Neural progenitor cell (in vitro differentiated cells): ENCODE measurements at regions not wholly inside any gene's neighbourhood (a gene's known extent, or its start where the extent isn't known, plus 50 kb on each side); places are given as distances from the start of the nearest gene placed in this dataset.

Experiments
- DNase-seq: peaks from one replicate; pipeline ENCODE4 v3.0.0-alpha.2; 2016; ENCODE audit warnings: low spot score
- H2AFZ ChIP-seq: fragments of 200-600 bp; sonication (generic); replicated peaks from 2 replicates; pipeline ENCODE4 v1.6.1; 2016; ENCODE audit warnings: antibody characterized with exemption
- H3F3A ChIP-seq: fragments of 200-600 bp; sonication (generic); 2 replicates; pipeline ENCODE4 v1.6.1; 2016; ENCODE audit warnings: antibody characterized with exemption, low read depth
- H3K27ac ChIP-seq: fragments of 200-600 bp; sonication (generic); 2 replicates; pipeline ENCODE4 v1.5.1; 2016; ENCODE audit warnings: mild to moderate bottlenecking
- H3K27me3 ChIP-seq: fragments of 200-600 bp; sonication (generic); 2 replicates; pipeline ENCODE4 v1.6.1; 2016; ENCODE audit warnings: mild to moderate bottlenecking, moderate library complexity
- H3K36me3 ChIP-seq: fragments of 200-600 bp; sonication (generic); 2 replicates; pipeline ENCODE4 v1.5.1; 2016
- H3K4me1 ChIP-seq: fragments of 200-600 bp; sonication (generic); 2 replicates; pipeline ENCODE4 v1.6.1; 2016; ENCODE audit warnings: mixed run types
- H3K4me2 ChIP-seq: fragments of 200-600 bp; sonication (generic); 2 replicates; pipeline ENCODE4 v1.6.1; 2016
- H3K4me3 ChIP-seq: fragments of 200-600 bp; sonication (generic); 2 replicates; pipeline ENCODE4 v1.5.1; 2016
- H3K79me2 ChIP-seq: fragments of 200-600 bp; sonication (generic); 2 replicates; pipeline ENCODE4 v1.6.1; 2016; ENCODE audit warnings: low read depth
- H3K9ac ChIP-seq: fragments of 200-600 bp; sonication (generic); 2 replicates; pipeline ENCODE4 v1.6.1; 2016
- H3K9me3 ChIP-seq: fragments of 200-600 bp; sonication (generic); 2 replicates; pipeline ENCODE4 v1.5.1; 2016; ENCODE audit warnings: low read depth
- H4K20me1 ChIP-seq: fragments of 200-600 bp; sonication (generic); 2 replicates; pipeline ENCODE4 v1.6.1; 2016; ENCODE audit warnings: low read depth
- H3K27ac Mint-ChIP-seq: 3 replicates; pipeline ENCODE4 v1.8.0; 2021; ENCODE audit warnings: mixed read lengths
- H3K27me3 Mint-ChIP-seq: 2 replicates; pipeline ENCODE4 v1.8.0; 2022; ENCODE audit warnings: low read depth, mild to moderate bottlenecking, inconsistent platforms, moderate library complexity, mixed read lengths; ENCODE audit not compliant: insufficient read depth
- H3K36me3 Mint-ChIP-seq: 3 replicates; pipeline ENCODE4 v1.8.0; 2021; ENCODE audit warnings: mixed read lengths
- H3K4me1 Mint-ChIP-seq: 3 replicates; pipeline ENCODE4 v1.8.0; 2021; ENCODE audit warnings: mixed read lengths
- H3K4me3 Mint-ChIP-seq: 3 replicates; pipeline ENCODE4 v1.8.0; 2021; ENCODE audit warnings: mild to moderate bottlenecking, moderate library complexity, mixed read lengths
- H3K9me3 Mint-ChIP-seq: 3 replicates; pipeline ENCODE4 v1.8.0; 2020; ENCODE audit warnings: mixed read lengths
- EZH2 ChIP-seq: fragments of 200-600 bp; sonication (generic); IDR thresholded peaks from 2 replicates; pipeline ENCODE4 v1.6.1; 2017; ENCODE audit warnings: antibody characterized with exemption, mild to moderate bottlenecking, moderate library complexity
- EZH2phosphoT487 ChIP-seq: fragments of 200-600 bp; sonication (generic); IDR thresholded peaks from 2 replicates; pipeline ENCODE4 v1.6.1; 2017; ENCODE audit warnings: antibody characterized with exemption
- TF ChIP-seq, protein P1 (sequence below): fragments of 200-600 bp; sonication (generic); IDR thresholded peaks from 2 replicates; pipeline ENCODE4 v1.5.1; 2017; ENCODE audit warnings: antibody characterized with exemption, mild to moderate bottlenecking

DNA sequence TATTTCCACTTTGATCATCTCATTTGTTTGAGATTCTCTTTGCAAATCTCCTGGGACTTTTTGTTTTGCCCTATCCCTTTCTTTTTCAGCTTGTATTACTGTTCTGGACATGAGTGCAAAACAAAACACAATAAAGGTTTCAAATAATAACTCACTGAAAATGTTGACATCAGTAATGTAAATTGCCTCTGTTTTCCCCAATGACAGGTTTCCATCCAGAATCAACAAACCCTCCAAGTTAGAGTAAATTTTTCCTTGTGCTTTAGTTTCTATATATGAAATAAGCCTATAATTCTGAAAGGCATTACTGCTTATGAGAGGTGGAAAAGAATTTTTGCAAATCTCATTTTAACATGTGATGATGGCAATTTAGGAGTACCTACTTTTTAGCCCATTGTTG is 187.0 kb upstream of the ANO3 start:
- H3K9me3 Mint-ChIP-seq, result no peaks in the 10 kb centered on the region

DNA sequence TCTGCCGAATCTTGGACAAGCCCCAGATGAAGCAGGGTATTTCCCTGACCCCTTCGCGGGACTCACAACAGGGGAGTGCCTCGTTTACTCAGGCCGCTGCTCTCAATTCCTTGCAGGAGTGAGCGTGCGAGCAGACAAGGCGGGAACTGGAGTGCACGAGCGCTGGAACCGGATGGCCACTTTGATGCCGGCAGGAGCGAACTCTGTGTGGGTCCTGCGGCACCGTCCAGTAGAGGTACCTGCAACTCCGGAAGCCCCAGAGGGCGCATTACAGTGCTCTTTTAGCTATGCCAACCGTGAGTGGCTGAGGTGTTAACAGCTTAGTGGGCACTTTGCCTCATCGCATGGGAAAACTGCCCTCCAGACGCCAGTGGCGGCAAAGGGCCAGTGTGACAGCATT is 182.3 kb upstream of the ANO3 start:
- no peaks in the 10 kb centered on the region for H3K9me3 ChIP-seq
- H3K27ac ChIP-seq, result no peak overlapping the region
- TF ChIP-seq EZH2phosphoT487, result no peak
- no peaks in the 10 kb centered on the region for H3K4me1 Mint-ChIP-seq
- no peaks in the 10 kb centered on the region for H3K36me3 ChIP-seq
- no peaks in the 10 kb centered on the region for H4K20me1 ChIP-seq
- no peak for DNase-seq
- no peak overlapping the region for H3K27ac Mint-ChIP-seq
- no peak overlapping the region for H3K4me3 Mint-ChIP-seq
- no peak overlapping the region for H3K9ac ChIP-seq
- H3K4me2 ChIP-seq, result no peak overlapping the region
- H3K27me3 Mint-ChIP-seq, result no peaks in the 10 kb centered on the region
- H3K9me3 Mint-ChIP-seq, result no peaks in the 10 kb centered on the region
- H2AFZ ChIP-seq, result no peak overlapping the region
- no peak overlapping the region for H3K4me3 ChIP-seq
- no peaks in the 10 kb centered on the region for H3K27me3 ChIP-seq
- no peaks in the 10 kb centered on the region for H3K79me2 ChIP-seq
- H3K36me3 Mint-ChIP-seq, result no peaks in the 10 kb centered on the region
- H3K4me1 ChIP-seq, result no peaks in the 10 kb centered on the region
- H3F3A ChIP-seq, result no peaks in the 10 kb centered on the region

More for the DNA sequence above, 187.0 kb upstream of the ANO3 start:
- Histone ChIP-seq H3K27ac (no peak overlapping the region), H3K4me1 (no peaks in the 10 kb centered on the region), H3K4me3 (no peak overlapping the region), H3K79me2 (no peaks in the 10 kb centered on the region), H3K36me3 (no peaks in the 10 kb centered on the region), H3K9ac (no peak overlapping the region), H3F3A (no peaks in the 10 kb centered on the region), H3K4me2 (no peak overlapping the region), H3K9me3 (no peaks in the 10 kb centered on the region), H2AFZ (no peak overlapping the region), H3K27me3 (no peaks in the 10 kb centered on the region), H4K20me1 (no peaks in the 10 kb centered on the region)
- Mint-ChIP-seq H3K27ac (no peak overlapping the region), H3K4me3 (no peak overlapping the region), H3K4me1 (no peaks in the 10 kb centered on the region), H3K36me3 (no peaks in the 10 kb centered on the region), H3K27me3 (no peaks in the 10 kb centered on the region)
- no peak for DNase-seq
- TF ChIP-seq EZH2phosphoT487 (no peak), EZH2 (no peak)
- TF ChIP-seq, protein P1, sequence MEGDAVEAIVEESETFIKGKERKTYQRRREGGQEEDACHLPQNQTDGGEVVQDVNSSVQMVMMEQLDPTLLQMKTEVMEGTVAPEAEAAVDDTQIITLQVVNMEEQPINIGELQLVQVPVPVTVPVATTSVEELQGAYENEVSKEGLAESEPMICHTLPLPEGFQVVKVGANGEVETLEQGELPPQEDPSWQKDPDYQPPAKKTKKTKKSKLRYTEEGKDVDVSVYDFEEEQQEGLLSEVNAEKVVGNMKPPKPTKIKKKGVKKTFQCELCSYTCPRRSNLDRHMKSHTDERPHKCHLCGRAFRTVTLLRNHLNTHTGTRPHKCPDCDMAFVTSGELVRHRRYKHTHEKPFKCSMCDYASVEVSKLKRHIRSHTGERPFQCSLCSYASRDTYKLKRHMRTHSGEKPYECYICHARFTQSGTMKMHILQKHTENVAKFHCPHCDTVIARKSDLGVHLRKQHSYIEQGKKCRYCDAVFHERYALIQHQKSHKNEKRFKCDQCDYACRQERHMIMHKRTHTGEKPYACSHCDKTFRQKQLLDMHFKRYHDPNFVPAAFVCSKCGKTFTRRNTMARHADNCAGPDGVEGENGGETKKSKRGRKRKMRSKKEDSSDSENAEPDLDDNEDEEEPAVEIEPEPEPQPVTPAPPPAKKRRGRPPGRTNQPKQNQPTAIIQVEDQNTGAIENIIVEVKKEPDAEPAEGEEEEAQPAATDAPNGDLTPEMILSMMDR, result no peak

- Histone ChIP-seq H3K27ac (no peak overlapping the region), H3K27me3 (no peaks in the 10 kb centered on the region), H2AFZ (no peak overlapping the region), H3K9ac (no peak overlapping the region), H3K4me1 (no peaks in the 10 kb centered on the region), H3K36me3 (no peaks in the 10 kb centered on the region), H4K20me1 (no peaks in the 10 kb centered on the region), H3K4me2 (no peak overlapping the region), H3K4me3 (no peak overlapping the region), H3K79me2 (no peaks in the 10 kb centered on the region), H3F3A (no peaks in the 10 kb centered on the region), H3K9me3 (no peaks in the 10 kb centered on the region)
- DNase-seq, result no peak
- H3K27me3 Mint-ChIP-seq, result no peaks in the 10 kb centered on the region
- H3K4me1 Mint-ChIP-seq, result no peaks in the 10 kb centered on the region
- H3K27ac Mint-ChIP-seq, result no peak overlapping the region
- H3K36me3 Mint-ChIP-seq, result no peaks in the 10 kb centered on the region
- H3K4me3 Mint-ChIP-seq, result no peak overlapping the region
- no peaks in the 10 kb centered on the region for H3K9me3 Mint-ChIP-seq
- TF ChIP-seq EZH2, result no peak
- TF ChIP-seq EZH2phosphoT487, result no peak
- TF ChIP-seq, protein P1, result no peak
Measured at GRCh38 chr11:26150031-26150430, 181.9 kb upstream of the ANO3 start.

DNA sequence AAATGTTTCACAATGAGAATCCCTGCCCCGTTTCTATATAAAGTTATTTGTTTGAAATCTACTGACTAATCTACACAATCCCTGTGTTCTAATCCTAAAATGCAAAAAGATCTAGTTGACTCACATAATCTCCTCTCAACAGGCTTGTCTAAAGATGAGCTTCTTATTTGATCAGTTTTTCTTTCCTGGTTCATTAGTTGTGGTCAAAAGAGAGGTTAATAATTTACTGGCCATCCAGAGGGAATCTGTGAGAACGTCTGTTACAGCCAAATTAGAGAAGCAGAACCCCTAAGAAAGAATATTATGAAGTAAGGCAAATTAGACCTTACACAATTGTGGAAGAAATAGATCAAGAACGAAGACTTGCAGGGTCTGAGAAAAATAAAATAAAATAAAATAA is 173.7 kb upstream of the ANO3 start:
- no peaks in the 10 kb centered on the region for H3K9me3 Mint-ChIP-seq
- no peaks in the 10 kb centered on the region for H3K9me3 ChIP-seq
- H3K79me2 ChIP-seq, result no peaks in the 10 kb centered on the region
- no peaks in the 10 kb centered on the region for H3K4me1 Mint-ChIP-seq
- no peaks in the 10 kb centered on the region for H3K4me1 ChIP-seq
- H3K27me3 Mint-ChIP-seq, result no peaks in the 10 kb centered on the region
- no peak overlapping the region for H3K9ac ChIP-seq
- H3K36me3 Mint-ChIP-seq, result no peaks in the 10 kb centered on the region
- H3K27ac Mint-ChIP-seq, result no peak overlapping the region
- no peak overlapping the region for H2AFZ ChIP-seq
- no peak overlapping the region for H3K4me3 ChIP-seq
- no peak overlapping the region for H3K27ac ChIP-seq
- DNase-seq, result no peak
- TF ChIP-seq EZH2, result no peak
- TF ChIP-seq, protein P1, result no peak
- no peak for TF ChIP-seq EZH2phosphoT487
- H3F3A ChIP-seq, result no peaks in the 10 kb centered on the region
- no peaks in the 10 kb centered on the region for H3K27me3 ChIP-seq
- no peaks in the 10 kb centered on the region for H3K36me3 ChIP-seq
- no peaks in the 10 kb centered on the region for H4K20me1 ChIP-seq
- no peak overlapping the region for H3K4me3 Mint-ChIP-seq
- no peak overlapping the region for H3K4me2 ChIP-seq
